GM18507 (cell line): ENCODE measurements at regions not wholly inside any gene's neighbourhood (a gene's known extent, or its start where the extent isn't known, plus 50 kb on each side); places are given as distances from the start of the nearest gene placed in this dataset.
A peak's percentile ranks its signal among the peaks of the same experiment; 100 is the strongest.

Experiments
- DNase-seq: peaks from one replicate; pipeline ENCODE4 v3.0.0; 2011; ENCODE audit warnings: low read depth; ENCODE audit not compliant: insufficient read length; ENCODE audit errors: extremely low spot score
- FAIRE-seq: peaks from 2 replicates; lab custom pipeline; 2011; peaks lifted over from hg19 to GRCh38; lab: Jason Lieb, UNC

DNA sequence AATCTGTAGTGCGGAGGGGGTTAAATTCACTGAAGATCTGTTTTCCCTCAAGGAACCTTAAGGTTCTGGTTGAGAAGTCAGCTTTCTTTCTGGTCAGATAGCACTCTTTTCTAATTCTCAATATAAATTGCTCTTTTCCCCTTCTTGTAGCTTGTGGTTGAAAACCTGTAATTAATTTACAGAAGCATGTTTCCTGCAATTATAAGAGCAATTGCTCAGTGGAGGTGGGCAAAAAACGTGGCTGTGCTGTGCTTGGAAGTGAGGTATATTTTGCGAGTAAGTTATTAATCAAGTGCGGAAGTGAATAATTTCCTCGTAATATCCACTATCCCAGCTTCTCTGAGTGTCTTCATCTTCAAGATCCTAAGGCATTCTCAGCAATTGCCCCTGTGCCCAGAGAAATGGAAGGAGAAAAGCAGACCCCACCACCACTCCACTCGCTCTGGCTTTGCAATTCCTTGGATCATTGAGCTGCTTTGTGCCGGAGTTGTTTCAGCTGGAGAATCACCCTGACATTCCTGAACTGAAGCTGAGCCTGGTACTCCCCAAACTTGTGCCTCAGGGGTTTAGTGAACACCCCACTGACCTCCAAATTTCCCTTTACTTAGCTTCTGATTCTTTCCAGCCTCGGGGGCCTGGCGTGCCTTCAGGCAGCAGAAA, 140.6 kb downstream of the LRRC70 start:
- no peak for DNase-seq
- no peak for FAIRE-seq

DNA sequence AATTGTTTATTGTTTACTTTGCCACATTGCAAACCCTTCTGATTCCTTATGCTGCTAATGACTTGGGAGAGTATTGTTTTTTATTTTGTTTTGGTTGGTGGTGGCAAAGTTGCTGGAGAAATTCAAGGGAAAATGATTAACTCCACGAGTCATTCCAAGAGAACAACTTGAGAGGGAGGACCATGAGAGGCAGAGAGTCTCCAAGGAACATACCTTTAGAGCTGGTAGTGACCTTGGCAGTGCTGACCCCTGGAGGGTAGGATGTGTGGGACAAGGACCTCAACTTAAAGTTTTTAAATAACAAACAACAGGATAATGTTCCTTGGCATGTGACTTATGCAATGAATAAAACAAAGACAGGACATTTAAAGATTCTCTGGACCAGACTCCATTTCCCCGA, 139.7 kb downstream of the LRRC70 start:
- no peak for FAIRE-seq
- no peak for DNase-seq

- no peak for DNase-seq
- no peak for FAIRE-seq
Observed at GRCh38 chr5:62717301-62717933, 138.8 kb downstream of the LRRC70 start.

DNA sequence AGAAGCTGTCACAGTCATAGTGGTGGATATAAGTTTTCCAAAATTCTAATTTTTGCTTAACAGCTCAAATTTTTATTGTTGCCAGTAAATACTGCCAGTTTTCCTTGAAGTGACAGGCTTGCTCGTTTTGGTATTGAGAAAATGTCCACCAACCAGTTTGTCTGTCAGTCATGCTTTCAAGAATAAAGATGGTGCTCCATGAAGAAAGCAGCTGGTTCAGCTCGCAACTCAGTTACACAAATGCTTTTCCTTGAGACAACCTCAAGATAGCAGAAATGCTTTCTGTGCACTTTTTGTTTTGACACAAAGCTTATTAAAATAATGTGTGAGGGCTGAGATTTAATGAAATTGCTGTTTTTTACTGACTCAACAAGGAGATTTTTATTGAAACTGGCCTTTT, 135.7 kb downstream of the LRRC70 start:
- FAIRE-seq (no peak), DNase-seq (no peak)

DNA sequence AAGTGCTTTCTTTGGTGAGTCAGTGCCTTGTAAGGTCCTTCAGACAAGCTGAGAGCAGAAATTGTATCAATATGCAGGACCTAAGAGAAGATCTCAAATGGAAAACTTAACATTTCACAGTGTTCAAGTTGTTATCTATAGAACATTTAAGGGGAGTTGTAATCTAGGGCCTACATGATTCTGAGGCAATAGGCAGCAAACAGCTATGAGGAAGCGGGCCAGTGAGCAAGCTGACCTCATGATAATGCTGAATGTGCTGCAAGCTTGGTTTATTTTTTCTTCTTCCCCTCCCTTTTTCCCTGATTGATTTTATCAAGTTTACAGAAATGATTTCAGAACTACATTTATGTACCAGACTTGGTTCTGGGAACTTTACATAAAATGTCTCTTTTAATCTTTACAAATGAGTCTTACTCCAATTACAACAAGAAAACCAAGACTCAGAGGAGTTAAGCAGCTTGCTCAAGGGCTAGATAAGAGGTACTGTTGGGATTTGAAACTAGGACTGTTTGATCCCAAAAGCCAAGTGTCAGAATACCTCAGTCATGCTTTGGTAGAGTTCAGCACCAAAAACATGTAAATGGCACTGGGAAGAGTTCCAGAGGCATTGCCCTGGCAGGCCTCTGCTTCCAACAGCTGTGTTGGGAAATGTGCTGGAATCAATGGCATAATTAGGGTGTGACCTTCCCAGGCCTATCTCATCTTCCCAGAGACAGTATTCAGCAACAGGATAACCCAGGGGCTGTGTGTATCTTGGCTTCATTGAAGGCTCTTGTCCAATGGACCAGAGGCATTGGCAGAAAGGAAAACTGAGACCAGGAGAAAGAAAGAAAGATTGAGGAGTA, 130.1 kb downstream of the LRRC70 start:
- DNase-seq (no peak), FAIRE-seq (no peak)

GRCh38 chr5:62707563-62707962, 128.9 kb downstream of the LRRC70 start:
- no peak for DNase-seq
- no peak for FAIRE-seq

- DNase-seq (no peak), FAIRE-seq (no peak)
Observed at GRCh38 chr5:62707131-62707530, 128.5 kb downstream of the LRRC70 start.

DNA sequence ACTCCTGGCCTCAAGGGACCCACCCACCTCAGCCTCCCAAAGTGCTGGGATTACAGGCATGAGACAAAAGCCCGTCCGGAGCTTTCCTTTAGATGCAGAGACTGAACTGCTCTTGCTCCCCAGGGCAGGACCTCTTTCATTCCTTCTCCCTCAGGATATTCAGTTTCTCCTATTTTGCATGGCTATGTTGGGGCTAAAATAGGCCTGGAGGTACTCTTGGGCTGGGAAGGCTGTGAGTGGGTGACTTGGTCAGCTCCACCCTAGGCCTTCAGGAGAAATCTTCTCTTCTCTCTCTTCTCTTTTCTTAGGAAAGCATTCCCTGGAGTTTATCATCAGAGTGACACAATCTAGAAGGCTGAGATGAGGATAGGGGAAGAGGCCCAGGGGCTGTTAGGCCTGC, 126.4 kb downstream of the LRRC70 start:
- DNase-seq (no peak), FAIRE-seq (no peak)

GRCh38 chr5:62702126-62702525, 123.5 kb downstream of the LRRC70 start:
- no peak for DNase-seq
- FAIRE-seq: no peak

DNA sequence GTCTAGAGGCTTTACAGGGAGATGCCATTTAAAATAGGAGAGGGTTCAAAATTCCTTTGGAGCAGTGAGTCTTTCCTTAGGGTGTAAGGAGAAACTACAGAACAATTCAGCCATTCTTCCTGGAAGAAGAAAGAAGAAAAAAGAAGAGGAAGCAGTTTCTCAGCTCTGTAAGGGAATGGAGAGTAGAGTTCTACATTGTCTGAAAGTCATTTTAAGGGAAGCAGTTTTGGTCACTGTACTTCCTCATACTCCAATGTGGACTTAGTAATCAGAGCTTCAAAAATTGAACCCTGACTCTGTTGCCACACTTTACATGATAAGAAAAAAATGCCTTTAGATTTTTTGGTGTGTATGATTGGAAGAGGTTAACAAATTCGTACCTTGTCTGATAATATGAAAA, 122.4 kb downstream of the LRRC70 start:
- FAIRE-seq (no peak), DNase-seq (no peak)

GRCh38 chr5:62698756-62699155, 120.1 kb downstream of the LRRC70 start:
- DNase-seq (no peak), FAIRE-seq (no peak)

GRCh38 chr5:62695274-62695673, 116.7 kb downstream of the LRRC70 start:
- no peak for DNase-seq
- no peak for FAIRE-seq

- no peak for FAIRE-seq
Observed at GRCh38 chr5:62692946-62693713, 114.5 kb downstream of the LRRC70 start.

GRCh38 chr5:62691946-62692345, 113.3 kb downstream of the LRRC70 start:
- DNase-seq (no peak), FAIRE-seq (no peak)

More at GRCh38 chr5:62692946-62693713, 114.5 kb downstream of the LRRC70 start:
- no peak for DNase-seq

DNA sequence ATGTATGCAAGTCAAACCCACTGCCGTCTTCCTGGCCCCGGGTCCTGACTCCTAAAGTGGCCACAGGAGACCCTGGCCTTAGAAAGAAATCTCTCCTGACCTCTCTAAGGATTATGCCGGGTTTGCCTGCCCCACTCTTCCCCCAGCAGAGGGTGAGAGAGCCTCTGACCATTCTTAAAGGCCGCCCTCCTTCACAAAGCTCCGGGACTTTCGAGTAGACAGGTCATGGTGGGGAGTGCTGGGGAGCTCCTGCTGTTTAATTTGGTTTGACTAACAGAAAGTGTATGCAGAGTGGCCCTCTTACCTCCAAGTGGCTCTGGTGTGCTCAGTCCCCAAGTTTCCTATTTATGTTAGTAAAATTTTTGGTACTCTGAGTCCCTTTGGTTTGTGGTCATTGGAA, 111.8 kb downstream of the LRRC70 start:
- no peak for DNase-seq
- FAIRE-seq: no peak

- no peak for DNase-seq
- peak; percentile 33 for FAIRE-seq
Observed at GRCh38 chr5:62689599-62690368, 111.2 kb downstream of the LRRC70 start.

- DNase-seq (no peak), FAIRE-seq (no peak)
Observed at GRCh38 chr5:62686692-62687091, 108.1 kb downstream of the LRRC70 start.

GRCh38 chr5:62685221-62685620, 106.6 kb downstream of the LRRC70 start:
- DNase-seq (no peak), FAIRE-seq (no peak)

DNA sequence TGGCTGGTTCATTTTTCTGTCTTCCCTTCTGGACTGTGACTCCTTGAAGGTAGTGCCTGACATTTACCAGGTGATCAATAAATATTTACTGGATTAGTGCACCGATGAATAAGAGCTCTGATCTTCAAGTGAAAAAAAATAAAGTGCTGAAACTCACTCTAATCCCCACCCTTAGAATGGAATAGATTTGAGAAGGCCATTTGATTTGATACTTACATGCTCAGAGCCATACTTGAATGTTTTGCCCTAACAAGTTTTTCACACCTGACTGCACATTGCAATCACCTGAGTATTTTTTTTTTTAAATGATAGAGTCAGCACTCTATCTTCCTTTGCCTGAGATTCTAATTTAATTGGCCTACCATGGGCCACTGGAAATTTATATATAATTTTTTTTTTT, 105.7 kb downstream of the LRRC70 start:
- FAIRE-seq: no peak
- DNase-seq: no peak
